ENCODE measurements at regions not wholly inside any gene's neighbourhood (a gene's known extent, or its start where the extent isn't known, plus 50 kb on each side); places are given as distances from the start of the nearest gene placed in this dataset.

DNA sequence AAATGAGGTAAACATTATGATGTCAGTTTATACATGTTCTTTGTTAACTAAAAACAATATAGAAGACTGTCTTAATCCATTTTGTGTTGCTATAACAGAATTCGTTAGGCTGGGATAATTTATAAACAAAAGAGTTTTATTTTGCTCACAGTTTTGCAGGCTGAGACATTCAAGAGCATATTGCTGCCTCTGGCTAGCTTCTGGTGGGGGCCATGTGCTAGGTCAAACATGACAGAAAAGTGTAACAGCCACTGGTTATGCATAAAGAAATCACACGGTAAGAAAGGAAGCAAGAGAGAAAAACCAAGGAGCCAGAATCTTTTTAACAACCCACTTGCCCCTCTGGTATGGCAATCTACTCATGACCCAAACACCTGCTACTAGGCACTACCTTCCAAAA, 776.7 kb downstream of the PLOD2 start:
- POLR2A ChIA-PET, result no interaction called here
- no peak for DNase-seq (ENCODE audit: unreplicated experiment)
- intact Hi-C loops (cut with micrococcal nuclease), result no loop called here
- TF ChIP-seq, protein P1, sequence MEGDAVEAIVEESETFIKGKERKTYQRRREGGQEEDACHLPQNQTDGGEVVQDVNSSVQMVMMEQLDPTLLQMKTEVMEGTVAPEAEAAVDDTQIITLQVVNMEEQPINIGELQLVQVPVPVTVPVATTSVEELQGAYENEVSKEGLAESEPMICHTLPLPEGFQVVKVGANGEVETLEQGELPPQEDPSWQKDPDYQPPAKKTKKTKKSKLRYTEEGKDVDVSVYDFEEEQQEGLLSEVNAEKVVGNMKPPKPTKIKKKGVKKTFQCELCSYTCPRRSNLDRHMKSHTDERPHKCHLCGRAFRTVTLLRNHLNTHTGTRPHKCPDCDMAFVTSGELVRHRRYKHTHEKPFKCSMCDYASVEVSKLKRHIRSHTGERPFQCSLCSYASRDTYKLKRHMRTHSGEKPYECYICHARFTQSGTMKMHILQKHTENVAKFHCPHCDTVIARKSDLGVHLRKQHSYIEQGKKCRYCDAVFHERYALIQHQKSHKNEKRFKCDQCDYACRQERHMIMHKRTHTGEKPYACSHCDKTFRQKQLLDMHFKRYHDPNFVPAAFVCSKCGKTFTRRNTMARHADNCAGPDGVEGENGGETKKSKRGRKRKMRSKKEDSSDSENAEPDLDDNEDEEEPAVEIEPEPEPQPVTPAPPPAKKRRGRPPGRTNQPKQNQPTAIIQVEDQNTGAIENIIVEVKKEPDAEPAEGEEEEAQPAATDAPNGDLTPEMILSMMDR (IDR thresholded peaks at IDR 0.05; ENCODE audit: unreplicated experiment), result no peak
- H3K36me3 Mint-ChIP-seq (ENCODE audit: insufficient read depth, unreplicated experiment), result no peaks in the 10 kb centered on the region
- H3K27ac Mint-ChIP-seq (ENCODE audit: low read depth, unreplicated experiment), result no peak overlapping the region
- BruUV-seq (replicated peaks), result no TSS peak
- H3K9me3 Mint-ChIP-seq (ENCODE audit: unreplicated experiment), result peaks cover 6% of the 10 kb centered on the region
- CTCF ChIA-PET, result no interaction called here
- H3K4me1 Mint-ChIP-seq (ENCODE audit: insufficient read depth, unreplicated experiment), result no peaks in the 10 kb centered on the region
- H3K4me3 Mint-ChIP-seq (ENCODE audit: unreplicated experiment), result no peak overlapping the region
- no peaks in the 10 kb centered on the region for H3K27me3 Mint-ChIP-seq (ENCODE audit: insufficient read depth, unreplicated experiment)

DNA sequence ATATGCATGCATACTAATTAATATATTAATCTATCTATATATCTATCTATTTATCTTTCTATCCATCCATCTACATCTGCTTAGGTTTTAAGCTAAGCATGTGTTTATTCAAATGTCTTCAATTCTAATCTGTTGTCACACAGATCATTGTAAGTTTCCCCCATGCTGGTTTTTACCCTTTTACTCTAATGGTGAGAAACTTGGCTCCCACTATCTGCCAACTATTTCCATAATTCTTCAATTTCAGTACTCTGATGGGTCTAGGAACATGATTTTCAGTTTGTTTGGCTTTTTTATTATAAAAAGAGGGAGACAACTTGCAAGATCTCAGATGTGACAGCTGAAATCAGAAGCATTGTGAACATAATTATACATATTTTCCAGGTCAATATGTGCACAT, 773.8 kb downstream of the PLOD2 start:
- no peaks in the 10 kb centered on the region for H3K36me3 Mint-ChIP-seq (ENCODE audit: insufficient read depth, unreplicated experiment)
- POLR2A ChIA-PET, result no interaction called here
- BruUV-seq (replicated peaks), result no TSS peak
- CTCF ChIA-PET, result no interaction called here
- no peak overlapping the region for H3K4me3 Mint-ChIP-seq (ENCODE audit: unreplicated experiment)
- H3K27ac Mint-ChIP-seq (ENCODE audit: low read depth, unreplicated experiment), result no peak overlapping the region
- peaks cover 8% of the 10 kb centered on the region for H3K9me3 Mint-ChIP-seq (ENCODE audit: unreplicated experiment)
- DNase-seq (ENCODE audit: unreplicated experiment), result no peak
- intact Hi-C loops (cut with micrococcal nuclease), result no loop called here
- TF ChIP-seq, protein P1 (IDR thresholded peaks at IDR 0.05; ENCODE audit: unreplicated experiment), result no peak
- no peaks in the 10 kb centered on the region for H3K4me1 Mint-ChIP-seq (ENCODE audit: insufficient read depth, unreplicated experiment)
- no peaks in the 10 kb centered on the region for H3K27me3 Mint-ChIP-seq (ENCODE audit: insufficient read depth, unreplicated experiment)

DNA sequence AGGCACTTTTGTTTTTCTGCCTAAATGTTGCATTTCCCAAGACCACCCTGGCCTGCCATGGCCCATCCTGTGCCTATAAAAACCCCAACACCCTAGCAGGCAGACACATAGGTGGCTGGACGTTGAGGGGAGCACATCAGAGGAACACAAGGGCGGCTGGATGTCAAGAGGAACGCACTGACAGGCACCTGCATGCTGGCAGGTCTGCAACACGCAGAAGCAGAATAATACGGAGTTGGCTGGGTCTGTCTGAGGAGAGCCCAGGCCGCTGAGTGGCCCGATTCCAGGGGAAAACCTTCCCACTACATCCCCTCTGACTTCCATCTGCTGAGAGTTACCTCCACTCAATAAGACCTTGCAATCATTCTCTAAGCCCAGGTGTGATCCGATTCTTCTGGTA, 765.6 kb downstream of the PLOD2 start:
- Mint-ChIP-seq H3K27me3 (ENCODE audit: insufficient read depth, unreplicated experiment) (no peaks in the 10 kb centered on the region), H3K27ac (ENCODE audit: low read depth, unreplicated experiment) (no peak overlapping the region), H3K4me1 (ENCODE audit: insufficient read depth, unreplicated experiment) (no peaks in the 10 kb centered on the region), H3K4me3 (ENCODE audit: unreplicated experiment) (no peak overlapping the region), H3K9me3 (ENCODE audit: unreplicated experiment) (no peaks in the 10 kb centered on the region), H3K36me3 (ENCODE audit: insufficient read depth, unreplicated experiment) (no peaks in the 10 kb centered on the region)
- DNase-seq (ENCODE audit: unreplicated experiment), result no peak
- ChIA-PET POLR2A (no interaction called here), CTCF (no interaction called here)
- no TSS peak for BruUV-seq (replicated peaks)
- intact Hi-C loops (cut with micrococcal nuclease), result no loop called here
- TF ChIP-seq, protein P1 (IDR thresholded peaks at IDR 0.05; ENCODE audit: unreplicated experiment), result no peak

DNA sequence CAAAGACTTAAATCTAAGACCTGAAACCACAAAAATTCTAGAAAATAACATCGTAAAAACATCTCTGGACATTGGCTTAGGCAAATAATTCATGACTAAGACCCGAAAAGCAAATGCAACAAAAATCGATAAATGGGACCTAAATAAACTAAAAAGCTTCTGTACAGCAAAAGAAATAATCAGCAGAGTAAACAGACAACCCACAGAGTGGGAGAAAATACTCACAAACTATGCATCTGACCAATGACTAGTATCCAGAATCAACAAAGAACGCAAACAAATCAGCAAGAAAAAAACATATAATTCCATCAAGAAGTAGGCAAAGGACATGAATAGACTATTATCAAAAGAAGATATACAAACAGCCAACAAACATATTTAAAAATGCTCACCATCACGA, 749.4 kb downstream of the PLOD2 start:
- intact Hi-C loops (cut with micrococcal nuclease), result no loop called here
- no peak for DNase-seq (ENCODE audit: unreplicated experiment)
- ChIA-PET POLR2A (no interaction called here), CTCF (no interaction called here)
- H3K27me3 Mint-ChIP-seq (ENCODE audit: insufficient read depth, unreplicated experiment), result no peaks in the 10 kb centered on the region
- peaks cover 8% of the 10 kb centered on the region for H3K9me3 Mint-ChIP-seq (ENCODE audit: unreplicated experiment)
- no peaks in the 10 kb centered on the region for H3K36me3 Mint-ChIP-seq (ENCODE audit: insufficient read depth, unreplicated experiment)
- TF ChIP-seq, protein P1 (IDR thresholded peaks at IDR 0.05; ENCODE audit: unreplicated experiment), result no peak
- no peaks in the 10 kb centered on the region for H3K4me1 Mint-ChIP-seq (ENCODE audit: insufficient read depth, unreplicated experiment)
- no peak overlapping the region for H3K27ac Mint-ChIP-seq (ENCODE audit: low read depth, unreplicated experiment)
- no peak overlapping the region for H3K4me3 Mint-ChIP-seq (ENCODE audit: unreplicated experiment)
- BruUV-seq (replicated peaks), result no TSS peak
